ENCODE measurements at regions not wholly inside any gene's neighbourhood (a gene's known extent, or its start where the extent isn't known, plus 50 kb on each side); places are given as distances from the start of the nearest gene placed in this dataset.
A peak's percentile ranks its signal among the peaks of the same experiment; 100 is the strongest.
"Not testable (repeated sequence)": the region's sequence is repeated elsewhere in the genome, so short reads cannot be mapped to it uniquely, and the experiment has no call there.

DNA sequence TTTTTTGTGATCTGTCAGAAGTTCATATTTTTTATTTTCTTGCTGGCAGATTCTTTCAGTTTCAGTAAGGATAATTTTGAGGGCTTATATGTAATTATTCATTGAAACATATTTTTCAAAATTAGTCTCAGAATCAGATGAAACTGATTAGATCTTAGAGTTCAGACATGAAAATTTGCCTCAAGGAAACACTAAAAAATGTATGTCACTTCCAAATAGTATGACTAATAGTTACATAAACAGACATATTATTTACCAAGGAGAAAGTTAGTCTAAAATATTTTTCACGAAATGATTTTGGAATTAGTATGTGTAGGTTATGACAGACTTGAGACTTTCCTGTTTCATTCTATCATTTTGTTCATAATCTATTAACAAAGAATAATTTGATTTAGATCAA is 628.6 kb downstream of the CCDC85A start:
- DNase-seq = no peak

GRCh38 chr2:56813490-56813889 is 629.7 kb downstream of the CCDC85A start:
- no peak for DNase-seq

GRCh38 chr2:56816666-56817065 is 632.9 kb downstream of the CCDC85A start:
- no peak for DNase-seq

GRCh38 chr2:56831780-56832179 is 648.0 kb downstream of the CCDC85A start:
- DNase-seq = no peak

DNA sequence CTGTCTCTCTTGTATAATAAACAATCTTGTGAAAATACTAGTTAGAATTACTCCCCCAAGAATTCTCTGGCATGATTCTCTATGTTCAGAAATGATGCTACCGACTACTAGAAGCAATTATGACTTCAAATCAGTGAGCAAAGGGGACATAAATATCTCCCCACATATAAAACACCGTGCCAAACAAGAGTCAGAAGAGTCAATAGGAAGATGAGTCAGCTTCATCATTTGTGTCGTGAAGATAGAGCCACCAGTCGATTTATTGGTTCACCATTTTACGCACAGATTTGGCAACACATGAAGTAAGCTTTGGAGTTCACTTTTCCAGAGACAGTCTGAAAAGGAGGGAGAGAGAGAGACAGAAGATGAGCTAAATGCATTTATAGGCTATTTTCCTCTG is 650.9 kb downstream of the CCDC85A start:
- DNase-seq = peak; percentile 1

DNA sequence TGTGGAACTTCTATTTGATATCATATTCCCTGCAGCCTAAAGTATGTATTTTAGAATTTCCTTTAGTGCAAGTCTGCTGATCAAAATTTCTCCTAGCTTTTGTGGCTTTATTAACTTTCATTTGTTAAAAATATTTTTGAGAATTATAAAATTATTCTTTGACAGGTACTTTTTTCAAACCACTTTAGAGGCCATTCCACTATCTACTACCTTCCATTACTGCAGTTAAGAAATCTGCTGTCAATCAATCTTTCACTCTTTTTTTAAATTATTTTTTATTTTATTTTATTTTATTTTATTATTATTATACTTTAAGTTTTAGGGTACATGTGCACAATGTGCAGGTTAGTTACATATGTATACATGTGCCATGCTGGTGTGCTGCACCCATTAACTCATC is 656.2 kb downstream of the CCDC85A start:
- not testable (repeated sequence) for DNase-seq

DNA sequence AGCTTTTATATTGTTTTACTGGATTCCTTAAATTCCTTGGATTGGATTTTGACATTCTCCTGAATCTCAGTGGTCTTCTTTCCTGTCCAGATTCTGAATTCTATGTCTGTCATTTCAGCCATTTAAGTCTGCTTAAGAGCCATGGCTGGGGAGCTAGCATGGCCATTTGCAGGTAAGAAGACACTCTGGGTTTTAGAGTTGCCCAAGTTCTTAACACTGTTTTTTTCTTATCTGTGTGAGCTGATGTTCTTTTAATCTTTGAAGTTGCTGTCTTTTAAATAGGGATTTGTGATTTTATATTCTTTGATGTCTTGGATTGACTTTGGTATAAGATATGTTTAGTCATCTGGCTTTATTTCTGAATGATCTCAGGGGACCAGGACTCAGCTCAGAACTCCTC is 677.2 kb downstream of the CCDC85A start:
- no peak for DNase-seq

- DNase-seq = peak; percentile 8
Measured at GRCh38 chr2:56871644-56872043, 687.9 kb downstream of the CCDC85A start.

DNA sequence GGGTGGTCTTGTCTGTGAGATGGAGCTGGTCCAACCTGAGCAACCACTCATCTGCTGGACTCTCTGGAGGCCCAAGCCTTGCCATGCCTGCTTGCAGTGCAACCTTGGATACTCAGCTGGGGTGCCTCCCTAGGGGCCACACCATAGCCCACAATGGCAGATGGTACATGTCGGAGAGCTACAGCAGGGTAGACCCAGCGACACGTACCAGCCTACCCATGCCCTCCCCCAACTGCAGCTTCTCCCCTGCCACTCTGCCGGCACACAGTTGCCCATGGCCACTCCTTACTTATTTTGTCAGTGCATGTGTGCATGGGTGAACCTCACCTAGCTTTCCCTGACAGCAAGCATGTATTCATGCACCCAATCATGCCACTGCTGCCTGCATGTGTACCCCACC is 690.9 kb downstream of the CCDC85A start:
- no peak for DNase-seq

DNA sequence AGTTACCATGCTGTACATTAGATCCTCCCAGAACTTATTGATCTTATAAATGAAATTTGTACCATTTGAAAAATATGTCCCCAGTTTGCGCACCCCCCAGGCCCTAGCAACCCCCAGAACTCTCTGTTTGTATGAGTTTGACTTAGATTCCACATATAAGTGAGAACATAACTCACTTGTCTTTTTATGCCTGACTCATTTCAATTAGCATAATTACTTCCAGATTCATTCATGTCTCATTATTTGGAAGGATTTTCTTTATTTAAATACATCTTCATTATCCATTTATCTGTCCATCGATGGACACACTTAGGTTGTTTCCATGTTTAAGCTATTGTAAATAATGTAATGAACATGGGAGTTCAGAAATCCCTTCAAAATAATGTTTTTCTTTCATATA is 705.9 kb downstream of the CCDC85A start:
- DNase-seq = peak; percentile 14

- DNase-seq = no peak
Measured at GRCh38 chr2:56892382-56892781, 708.6 kb downstream of the CCDC85A start.

DNA sequence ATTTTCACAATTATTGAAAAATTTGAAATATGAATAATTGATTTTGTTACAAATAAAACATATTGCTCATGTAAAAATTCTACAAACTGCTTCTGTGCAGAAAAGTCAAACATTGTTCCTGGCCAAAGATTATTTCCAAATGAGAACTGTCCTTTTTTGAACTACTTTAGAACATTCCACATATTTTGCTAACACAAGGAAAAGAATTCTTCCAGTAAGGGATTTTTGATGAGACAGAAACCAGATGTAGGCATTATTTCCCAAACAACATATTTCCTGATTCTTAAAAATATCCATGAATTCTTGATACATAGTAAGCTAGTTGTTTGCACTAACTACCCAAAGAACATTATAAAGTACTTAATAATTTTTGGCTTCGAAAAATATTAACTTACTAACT is 715.2 kb downstream of the CCDC85A start:
- DNase-seq = no peak

- DNase-seq = no peak
Measured at GRCh38 chr2:56912490-56912889, 728.7 kb downstream of the CCDC85A start.

GRCh38 chr2:56918790-56919189 is 735.0 kb downstream of the CCDC85A start:
- no peak for DNase-seq

- DNase-seq = no peak
Measured at GRCh38 chr2:56933976-56934375, 750.2 kb downstream of the CCDC85A start.

GRCh38 chr2:56934866-56935265 is 751.1 kb downstream of the CCDC85A start:
- no peak for DNase-seq

- no peak for DNase-seq
Measured at GRCh38 chr2:56940054-56940453, 756.3 kb downstream of the CCDC85A start.

DNA sequence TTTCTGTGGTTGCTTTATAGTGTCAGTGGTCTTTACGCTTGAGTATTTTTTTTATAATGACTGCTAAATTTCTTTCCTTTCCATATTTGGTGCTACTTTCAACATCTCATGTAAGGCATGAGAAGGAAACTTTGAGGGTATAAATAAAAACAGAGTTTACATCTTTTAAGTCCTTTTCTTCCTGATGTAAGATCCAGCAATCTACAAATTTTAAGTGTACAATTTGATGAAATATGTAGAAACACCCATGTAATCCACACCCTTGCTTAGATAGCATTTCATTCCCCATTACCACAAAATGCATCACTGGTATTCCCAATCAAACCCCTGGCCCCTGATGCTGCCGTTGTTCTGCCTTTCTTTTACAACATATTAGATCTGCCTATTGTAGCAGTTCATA is 769.1 kb downstream of the CCDC85A start:
- DNase-seq = no peak

- DNase-seq = no peak
Measured at GRCh38 chr2:56960581-56960980, 776.8 kb downstream of the CCDC85A start.

GRCh38 chr2:56962673-56963072 is 778.9 kb downstream of the CCDC85A start:
- no peak for DNase-seq

DNA sequence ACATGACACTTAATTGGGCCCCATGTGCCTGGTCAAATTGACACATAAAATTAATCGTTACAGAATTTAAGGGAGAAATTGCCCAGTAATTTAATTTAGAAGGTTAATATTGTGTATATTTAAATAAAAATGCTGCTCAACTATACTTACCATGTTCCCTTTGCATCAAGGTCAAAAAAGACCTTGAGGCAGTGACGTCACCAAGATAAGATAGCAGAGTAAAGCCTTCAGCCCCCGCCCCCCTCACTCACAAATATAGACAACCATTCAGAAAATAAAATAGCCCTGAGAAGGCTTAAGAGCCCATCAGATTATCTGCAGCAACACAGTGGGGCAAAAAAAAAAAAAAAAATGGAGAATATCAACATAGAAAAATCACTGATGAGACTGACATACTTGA is 785.7 kb downstream of the CCDC85A start:
- DNase-seq = no peak

- DNase-seq = no peak
Measured at GRCh38 chr2:56971383-56971974, 787.7 kb downstream of the CCDC85A start.

DNA sequence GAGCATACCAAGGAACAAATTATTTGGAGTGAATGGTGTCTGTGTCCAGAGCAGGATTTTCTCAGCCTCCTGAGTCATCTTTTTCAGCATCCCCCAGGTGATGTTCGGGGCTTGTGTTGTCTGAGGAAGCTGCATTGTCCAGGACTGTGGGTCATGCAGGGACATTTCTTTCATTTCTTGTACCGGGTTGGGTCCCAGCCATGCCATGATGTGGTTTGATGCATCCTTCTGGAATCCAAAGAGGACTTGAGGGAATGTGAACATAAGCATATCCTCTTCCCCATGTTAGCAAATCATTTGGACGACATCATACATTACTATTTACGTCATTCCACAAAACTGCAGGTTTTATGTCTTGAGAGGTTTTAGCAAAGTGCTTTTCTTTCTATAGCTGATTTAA is 797.8 kb downstream of the CCDC85A start:
- peak; percentile 51 for DNase-seq

DNA sequence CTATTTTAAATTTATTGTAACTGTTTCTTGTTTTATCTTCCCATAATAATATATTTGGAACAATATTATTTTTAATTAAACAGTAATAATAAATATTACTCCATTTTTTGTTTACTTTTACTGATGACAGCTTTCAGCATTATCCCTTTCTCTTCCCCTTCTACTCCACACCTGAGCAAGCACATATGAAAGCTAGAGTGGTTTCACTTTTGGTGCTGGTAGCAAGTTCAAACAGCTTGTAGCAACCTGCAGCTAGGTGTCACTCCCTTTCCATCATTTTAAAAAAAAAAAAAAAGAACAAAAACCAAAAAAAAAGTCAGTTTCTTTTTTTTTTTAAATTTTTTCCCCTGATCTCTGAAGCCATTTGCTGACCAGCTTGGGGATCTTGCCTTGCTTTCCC is 801.8 kb downstream of the CCDC85A start:
- DNase-seq = no peak

DNA sequence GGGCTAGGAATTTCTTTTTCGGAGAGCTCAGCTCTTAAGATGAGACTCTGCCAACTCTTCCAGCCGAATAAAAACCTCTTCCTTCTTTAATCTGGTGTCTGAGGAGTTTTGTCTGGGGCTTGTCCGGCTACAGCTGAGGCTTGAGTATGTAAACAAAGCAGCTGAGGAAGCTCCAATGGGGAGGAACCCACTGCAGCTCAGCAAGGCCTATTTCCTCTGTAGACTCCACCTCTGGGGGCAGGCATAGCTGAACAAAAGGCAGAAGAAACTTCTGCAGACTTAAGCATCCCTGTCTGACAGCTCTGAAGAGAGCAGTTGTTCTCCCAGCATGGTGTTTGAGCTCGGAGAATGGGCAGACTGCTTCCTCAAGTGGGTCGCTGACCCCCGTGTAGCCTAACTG is 838.7 kb downstream of the CCDC85A start:
- no peak for DNase-seq
